Activated naive CD4-positive, alpha-beta T cell treated with anti-CD3 and anti-CD28 coated beads, Interleukin-2, amount 10 ng/mL, durations not matched to agents 7 days and 5 days (primary cell): ENCODE measurements at regions not wholly inside any gene's neighbourhood (a gene's known extent, or its start where the extent isn't known, plus 50 kb on each side); places are given as distances from the start of the nearest gene placed in this dataset.

ENCODE experiments used
- CTCF ChIA-PET: fragments of 350-600 bp; sonication (Branson Sonifier 250); formaldehyde crosslinking; loops from one replicate; lab custom pipeline; 2021; ENCODE audit warnings: antibody characterized with exemption; lab: Charles Lee
- DNase-seq: peaks from one replicate; pipeline ENCODE4 v3.0.0-alpha.2; 2020
- H3K27ac Mint-ChIP-seq: one replicate; pipeline ENCODE4 v1.8.0; 2021; ENCODE audit warnings: mild to moderate bottlenecking, moderate library complexity, mixed read lengths
- H3K27me3 Mint-ChIP-seq: one replicate; pipeline ENCODE4 v1.8.0; 2021; ENCODE audit warnings: mild to moderate bottlenecking, mixed read lengths
- H3K36me3 Mint-ChIP-seq: one replicate; pipeline ENCODE4 v1.8.0; 2021; ENCODE audit warnings: mixed read lengths
- H3K4me1 Mint-ChIP-seq: one replicate; pipeline ENCODE4 v1.8.0; 2021; ENCODE audit warnings: mixed read lengths
- H3K4me3 Mint-ChIP-seq: one replicate; pipeline ENCODE4 v1.8.0; 2021; ENCODE audit warnings: mild to moderate bottlenecking, moderate library complexity, mixed read lengths
- H3K9me3 Mint-ChIP-seq: one replicate; pipeline ENCODE4 v1.8.0; 2021; ENCODE audit warnings: mixed read lengths

GRCh38 chr5:157994906-157995519 lies 136.1 kb upstream of the CLINT1 start:
- no peak overlapping the region for H3K4me3 Mint-ChIP-seq
- H3K4me1 Mint-ChIP-seq = peaks cover 19% of the 10 kb centered on the region
- CTCF ChIA-PET = interaction anchor here (0.6 to 2.0 kb wide), 14 partner anchors 9 to 234 kb away, joined by 3 to 11 read pairs (median 4); no protein-coding TSS in a partner anchor
- H3K9me3 Mint-ChIP-seq = no peaks in the 10 kb centered on the region
- no peaks in the 10 kb centered on the region for H3K36me3 Mint-ChIP-seq
- no peak overlapping the region for H3K27ac Mint-ChIP-seq
- DNase-seq = peak; percentile 64
- peaks cover 61% of the 10 kb centered on the region for H3K27me3 Mint-ChIP-seq

- CTCF ChIA-PET = interaction anchor here (0.6 to 2.0 kb wide), 13 partner anchors 9 to 233 kb away, joined by 3 to 11 read pairs (median 4); no protein-coding TSS in a partner anchor
- H3K36me3 Mint-ChIP-seq = no peaks in the 10 kb centered on the region
- H3K9me3 Mint-ChIP-seq = no peaks in the 10 kb centered on the region
- DNase-seq = peak; percentile 46
- H3K27ac Mint-ChIP-seq = no peak overlapping the region
- H3K4me3 Mint-ChIP-seq = peak overlapping the region; percentile 1
- H3K27me3 Mint-ChIP-seq = peaks cover 70% of the 10 kb centered on the region
- peaks cover 19% of the 10 kb centered on the region for H3K4me1 Mint-ChIP-seq
These were observed 135.2 kb upstream of the CLINT1 start for GRCh38 chr5:157993986-157994691.

GRCh38 chr5:157993201-157993600 lies 134.3 kb upstream of the CLINT1 start:
- Mint-ChIP-seq H3K4me1 (peaks cover 19% of the 10 kb centered on the region), H3K27me3 (peaks cover 72% of the 10 kb centered on the region), H3K36me3 (no peaks in the 10 kb centered on the region), H3K4me3 (no peak overlapping the region), H3K9me3 (no peaks in the 10 kb centered on the region), H3K27ac (no peak overlapping the region)
- DNase-seq = no peak
- CTCF ChIA-PET = interaction anchor here (0.6 to 1.3 kb wide), 2 partner anchors 23 to 229 kb away, joined by 3 to 4 read pairs; no protein-coding TSS in a partner anchor

GRCh38 chr5:157990583-157991181 lies 131.7 kb upstream of the CLINT1 start:
- Mint-ChIP-seq H3K27me3 (peaks cover 78% of the 10 kb centered on the region), H3K27ac (no peak overlapping the region), H3K4me1 (peaks cover 19% of the 10 kb centered on the region), H3K9me3 (no peaks in the 10 kb centered on the region), H3K4me3 (no peak overlapping the region), H3K36me3 (no peaks in the 10 kb centered on the region)
- DNase-seq = no peak
- CTCF ChIA-PET = no interaction called here

- CTCF ChIA-PET = no interaction called here
These were observed 130.4 kb upstream of the CLINT1 start for GRCh38 chr5:157989296-157989695.

GRCh38 chr5:157987259-157987658 lies 128.3 kb upstream of the CLINT1 start:
- CTCF ChIA-PET = no interaction called here
- no peaks in the 10 kb centered on the region for H3K36me3 Mint-ChIP-seq
- H3K27ac Mint-ChIP-seq = no peak overlapping the region
- no peak for DNase-seq
- H3K27me3 Mint-ChIP-seq = peaks cover 57% of the 10 kb centered on the region
- no peak overlapping the region for H3K4me3 Mint-ChIP-seq
- H3K9me3 Mint-ChIP-seq = no peaks in the 10 kb centered on the region
- H3K4me1 Mint-ChIP-seq = no peaks in the 10 kb centered on the region

More at GRCh38 chr5:157989296-157989695, 130.4 kb upstream of the CLINT1 start:
- H3K4me1 Mint-ChIP-seq = peaks cover 10% of the 10 kb centered on the region
- no peaks in the 10 kb centered on the region for H3K36me3 Mint-ChIP-seq
- H3K9me3 Mint-ChIP-seq = no peaks in the 10 kb centered on the region
- H3K27ac Mint-ChIP-seq = no peak overlapping the region
- DNase-seq = no peak
- no peak overlapping the region for H3K4me3 Mint-ChIP-seq
- peaks cover 70% of the 10 kb centered on the region for H3K27me3 Mint-ChIP-seq

- no peak overlapping the region for H3K4me3 Mint-ChIP-seq
- H3K27ac Mint-ChIP-seq = no peak overlapping the region
- CTCF ChIA-PET = interaction anchor here (1.0 kb wide), 1 partner anchor 88 kb away, joined by 3 read pairs; no protein-coding TSS in a partner anchor
- DNase-seq = no peak
- H3K27me3 Mint-ChIP-seq = peaks cover 49% of the 10 kb centered on the region
- H3K9me3 Mint-ChIP-seq = no peaks in the 10 kb centered on the region
- H3K4me1 Mint-ChIP-seq = no peaks in the 10 kb centered on the region
- H3K36me3 Mint-ChIP-seq = no peaks in the 10 kb centered on the region
These were observed 127.6 kb upstream of the CLINT1 start for GRCh38 chr5:157986431-157986990.

GRCh38 chr5:157984611-157985010 lies 125.7 kb upstream of the CLINT1 start:
- no peak for DNase-seq
- Mint-ChIP-seq H3K27me3 (peaks cover 45% of the 10 kb centered on the region), H3K4me1 (no peaks in the 10 kb centered on the region), H3K4me3 (no peak overlapping the region), H3K36me3 (no peaks in the 10 kb centered on the region), H3K27ac (no peak overlapping the region), H3K9me3 (no peaks in the 10 kb centered on the region)
- CTCF ChIA-PET = no interaction called here

GRCh38 chr5:157983906-157984551 lies 125.1 kb upstream of the CLINT1 start:
- no peaks in the 10 kb centered on the region for H3K36me3 Mint-ChIP-seq
- CTCF ChIA-PET = no interaction called here
- peaks cover 41% of the 10 kb centered on the region for H3K27me3 Mint-ChIP-seq
- H3K4me3 Mint-ChIP-seq = no peak overlapping the region
- DNase-seq = no peak
- H3K4me1 Mint-ChIP-seq = no peaks in the 10 kb centered on the region
- no peak overlapping the region for H3K27ac Mint-ChIP-seq
- no peaks in the 10 kb centered on the region for H3K9me3 Mint-ChIP-seq

- DNase-seq = no peak
- H3K27ac Mint-ChIP-seq = no peak overlapping the region
- no peaks in the 10 kb centered on the region for H3K36me3 Mint-ChIP-seq
- CTCF ChIA-PET = no interaction called here
- H3K4me3 Mint-ChIP-seq = no peak overlapping the region
- H3K27me3 Mint-ChIP-seq = peaks cover 45% of the 10 kb centered on the region
- H3K4me1 Mint-ChIP-seq = no peaks in the 10 kb centered on the region
- H3K9me3 Mint-ChIP-seq = no peaks in the 10 kb centered on the region
These were observed 119.1 kb upstream of the CLINT1 start for GRCh38 chr5:157978061-157978460.

- CTCF ChIA-PET = interaction anchor here (1.1 kb wide), 1 partner anchor 99 kb away, joined by 3 read pairs; no protein-coding TSS in a partner anchor
- Mint-ChIP-seq H3K27me3 (peaks cover 53% of the 10 kb centered on the region), H3K4me1 (no peaks in the 10 kb centered on the region)
These were observed 117.5 kb upstream of the CLINT1 start for GRCh38 chr5:157976429-157976828.

GRCh38 chr5:157972579-157972978 lies 113.6 kb upstream of the CLINT1 start:
- no peak for DNase-seq
- Mint-ChIP-seq H3K27ac (no peak overlapping the region), H3K9me3 (no peaks in the 10 kb centered on the region), H3K4me1 (no peaks in the 10 kb centered on the region), H3K4me3 (no peak overlapping the region), H3K36me3 (no peaks in the 10 kb centered on the region), H3K27me3 (peaks cover 42% of the 10 kb centered on the region)
- CTCF ChIA-PET = interaction anchor here (1.2 kb wide), 1 partner anchor 22 kb away, joined by 4 read pairs; no protein-coding TSS in a partner anchor

More at GRCh38 chr5:157976429-157976828, 117.5 kb upstream of the CLINT1 start:
- Mint-ChIP-seq H3K9me3 (no peaks in the 10 kb centered on the region), H3K4me3 (no peak overlapping the region), H3K36me3 (no peaks in the 10 kb centered on the region), H3K27ac (no peak overlapping the region)
- DNase-seq = no peak

GRCh38 chr5:157971571-157972216 lies 112.7 kb upstream of the CLINT1 start:
- H3K4me3 Mint-ChIP-seq = no peak overlapping the region
- H3K27me3 Mint-ChIP-seq = peaks cover 39% of the 10 kb centered on the region
- no peak for DNase-seq
- H3K9me3 Mint-ChIP-seq = no peaks in the 10 kb centered on the region
- no peak overlapping the region for H3K27ac Mint-ChIP-seq
- H3K36me3 Mint-ChIP-seq = no peaks in the 10 kb centered on the region
- CTCF ChIA-PET = interaction anchor here (1.2 kb wide), 1 partner anchor 21 kb away, joined by 4 read pairs; no protein-coding TSS in a partner anchor
- no peaks in the 10 kb centered on the region for H3K4me1 Mint-ChIP-seq
